NCI-H2107 treated with DMSO at 0.1 percent for 48 hours (cell line): ENCODE measurements at regions not wholly inside any gene's neighbourhood (a gene's known extent, or its start where the extent isn't known, plus 50 kb on each side); places are given as distances from the start of the nearest gene placed in this dataset.

Experiments
- DNase-seq: peaks from one replicate; lab custom pipeline; 2025; ENCODE audit not compliant: unreplicated experiment; lab: John Stamatoyannopoulos, UW

DNA sequence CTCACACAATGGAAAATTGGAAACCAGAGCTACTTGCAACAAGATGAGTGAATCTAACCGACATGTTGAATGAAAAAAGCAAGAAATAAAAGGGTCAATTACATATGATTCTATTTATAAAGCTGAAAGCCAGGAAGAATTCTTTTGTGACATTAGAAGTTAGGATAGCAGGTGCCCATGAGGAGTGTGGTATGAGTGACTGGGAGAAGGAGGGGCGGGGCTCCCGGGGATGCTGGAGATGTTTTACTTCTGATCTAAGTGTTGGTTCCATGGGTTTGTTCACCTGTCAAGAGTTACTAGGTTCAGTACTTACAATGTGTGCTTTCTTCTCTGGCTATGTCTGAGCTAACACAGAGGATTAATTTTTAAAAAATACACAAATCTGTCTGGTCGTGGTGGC is 60.8 kb downstream of the NSMCE3 start:
- peak; percentile 73 for DNase-seq

GRCh38 chr15:29208352-29208751 is 61.3 kb downstream of the NSMCE3 start:
- peak; percentile 74 for DNase-seq

- DNase-seq = no peak
Observed at GRCh38 chr15:29207758-29208108, 61.9 kb downstream of the NSMCE3 start.

- no peak for DNase-seq
Observed at GRCh38 chr15:29207027-29207757, 62.4 kb downstream of the NSMCE3 start.

- DNase-seq = no peak
Observed at GRCh38 chr15:29205186-29205585, 64.4 kb downstream of the NSMCE3 start.

DNA sequence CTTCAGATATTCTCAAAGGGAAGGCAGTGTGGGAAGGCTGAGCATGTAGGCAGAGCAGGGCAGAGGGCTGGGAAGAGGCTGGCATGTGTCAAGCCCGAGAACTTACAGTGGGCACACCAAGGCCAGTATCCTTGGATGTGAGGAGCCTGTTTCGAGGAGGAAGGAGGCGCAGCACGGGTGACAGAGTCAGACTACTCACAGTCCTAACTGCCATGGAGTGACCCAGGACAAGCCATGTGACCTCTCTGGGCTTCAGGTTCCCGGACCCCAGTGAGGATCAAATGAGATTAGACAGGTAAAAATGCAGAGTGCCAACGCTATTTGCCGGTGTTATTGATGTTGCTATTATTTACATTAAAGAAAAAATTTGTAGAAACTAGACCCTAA is 65.3 kb downstream of the NSMCE3 start:
- no peak for DNase-seq

DNA sequence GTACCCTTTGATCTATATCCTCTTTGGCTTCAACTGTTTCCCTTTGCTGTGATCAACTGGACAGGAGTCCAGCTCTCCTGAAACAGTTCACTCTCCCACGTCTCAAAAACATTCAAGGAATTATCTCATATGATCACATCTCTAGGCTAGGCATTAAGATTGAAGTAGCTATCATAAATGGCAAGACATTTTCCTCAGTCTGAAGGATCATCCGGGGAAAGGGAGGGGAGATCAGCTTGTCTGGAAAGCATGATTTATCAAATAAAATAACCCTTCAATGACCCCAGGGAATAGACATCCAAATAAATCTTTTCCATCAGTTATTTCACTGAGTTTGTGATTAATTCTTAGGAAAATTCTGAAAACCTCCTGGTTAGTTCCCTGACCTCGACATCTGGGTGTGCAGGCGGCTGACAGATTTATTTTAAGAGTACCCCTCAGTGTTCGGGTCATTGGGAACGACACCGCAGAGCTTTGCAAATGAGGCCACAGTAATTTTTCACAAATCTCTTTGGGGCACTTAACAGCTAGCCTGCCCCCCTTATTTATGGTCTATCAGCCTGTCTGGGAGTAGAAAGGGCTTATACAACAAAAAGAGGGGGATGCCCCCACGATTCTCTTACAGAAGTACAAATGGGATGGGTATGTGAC is 65.8 kb downstream of the NSMCE3 start:
- no peak for DNase-seq

- no peak for DNase-seq
Observed at GRCh38 chr15:29196722-29197121, 72.9 kb downstream of the NSMCE3 start.

- no peak for DNase-seq
Observed at GRCh38 chr15:29196290-29196689, 73.3 kb downstream of the NSMCE3 start.

GRCh38 chr15:29194866-29195265 is 74.8 kb downstream of the NSMCE3 start:
- DNase-seq = no peak

DNA sequence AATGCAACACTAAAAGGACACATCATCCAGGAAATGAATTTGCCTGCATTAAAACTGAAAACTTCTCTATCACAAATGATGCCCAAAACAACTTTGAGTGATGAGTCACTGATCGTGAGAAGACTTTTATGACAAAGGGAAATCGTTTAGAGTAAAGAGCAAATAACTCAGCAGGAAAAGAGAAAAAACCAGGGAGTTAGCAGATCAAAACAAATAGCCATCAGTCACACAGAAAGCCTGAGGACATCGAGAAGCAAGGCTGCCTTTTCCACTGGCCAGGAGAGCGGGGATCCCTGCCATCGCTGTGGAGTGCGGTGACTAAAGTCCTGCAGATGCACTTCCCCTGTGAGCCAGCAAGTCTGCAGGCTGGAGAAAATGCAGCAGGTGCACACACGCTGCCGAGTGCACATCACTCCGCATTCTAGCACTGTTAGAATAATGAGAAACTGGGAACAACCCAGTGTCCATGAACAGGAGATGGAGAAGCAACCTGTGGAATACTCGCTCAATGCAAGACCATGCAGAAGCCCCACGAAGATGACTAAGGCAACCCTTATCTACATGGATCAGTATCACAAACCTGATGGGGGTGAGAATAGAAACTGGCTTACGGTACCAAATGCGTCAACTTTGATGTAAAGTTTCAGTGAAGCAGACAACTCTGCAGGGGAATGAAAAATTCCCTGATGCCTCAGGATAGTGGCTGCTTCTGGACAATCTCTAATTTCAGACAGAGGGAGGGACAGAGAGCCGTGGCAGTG is 86.4 kb downstream of the NSMCE3 start:
- DNase-seq = no peak

GRCh38 chr15:29182590-29182989 is 87.0 kb downstream of the NSMCE3 start:
- DNase-seq = no peak

GRCh38 chr15:29172742-29173725 is 96.6 kb downstream of the NSMCE3 start:
- DNase-seq = no peak

DNA sequence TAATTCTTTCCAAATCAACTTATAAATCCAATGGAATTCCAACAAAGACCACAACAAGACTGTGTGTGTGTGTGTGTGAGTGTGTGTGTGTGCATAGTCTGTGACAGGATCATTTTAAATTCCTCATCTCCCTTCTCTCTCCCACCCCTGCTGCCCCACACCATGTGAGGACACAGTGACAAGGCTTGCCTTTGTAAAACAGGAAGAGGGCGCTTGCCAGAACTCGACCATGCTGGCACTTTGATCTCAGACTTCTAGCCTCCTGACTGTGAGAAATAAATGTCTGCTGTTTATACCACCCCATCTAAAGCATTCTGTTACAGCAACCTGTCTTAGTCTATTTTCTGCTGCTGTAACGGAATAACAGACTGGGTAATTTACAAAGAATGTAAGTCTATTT is 99.1 kb downstream of the NSMCE3 start:
- DNase-seq = no peak
